Fibroblast of mammary gland (primary cell): ENCODE measurements at regions not wholly inside any gene's neighbourhood (a gene's known extent, or its start where the extent isn't known, plus 50 kb on each side); places are given as distances from the start of the nearest gene placed in this dataset.

Experiments
- DNase-seq: peaks from one replicate; pipeline ENCODE4 v3.0.0-alpha.2; 2010; ENCODE audit warnings: low read depth
- H3K4me3 ChIP-seq: 2 replicates; pipeline ENCODE4 v1.5.1; 2011; ENCODE audit warnings: low read depth, mild to moderate bottlenecking, low read length, moderate library complexity; ENCODE audit not compliant: control insufficient read depth
- CTCF ChIP-seq: conservative IDR thresholded peaks from 2 replicates; pipeline ENCODE4 v1.5.1; 2011; ENCODE audit warnings: low read depth, low read length, inconsistent platforms; ENCODE audit not compliant: control insufficient read depth, insufficient read depth

- TF ChIP-seq CTCF: no peak
- H3K4me3 ChIP-seq: no peak overlapping the region
- no peak for DNase-seq
Measured at GRCh38 chr20:62527781-62528180, 52.0 kb upstream of the GATA5 start.

DNA sequence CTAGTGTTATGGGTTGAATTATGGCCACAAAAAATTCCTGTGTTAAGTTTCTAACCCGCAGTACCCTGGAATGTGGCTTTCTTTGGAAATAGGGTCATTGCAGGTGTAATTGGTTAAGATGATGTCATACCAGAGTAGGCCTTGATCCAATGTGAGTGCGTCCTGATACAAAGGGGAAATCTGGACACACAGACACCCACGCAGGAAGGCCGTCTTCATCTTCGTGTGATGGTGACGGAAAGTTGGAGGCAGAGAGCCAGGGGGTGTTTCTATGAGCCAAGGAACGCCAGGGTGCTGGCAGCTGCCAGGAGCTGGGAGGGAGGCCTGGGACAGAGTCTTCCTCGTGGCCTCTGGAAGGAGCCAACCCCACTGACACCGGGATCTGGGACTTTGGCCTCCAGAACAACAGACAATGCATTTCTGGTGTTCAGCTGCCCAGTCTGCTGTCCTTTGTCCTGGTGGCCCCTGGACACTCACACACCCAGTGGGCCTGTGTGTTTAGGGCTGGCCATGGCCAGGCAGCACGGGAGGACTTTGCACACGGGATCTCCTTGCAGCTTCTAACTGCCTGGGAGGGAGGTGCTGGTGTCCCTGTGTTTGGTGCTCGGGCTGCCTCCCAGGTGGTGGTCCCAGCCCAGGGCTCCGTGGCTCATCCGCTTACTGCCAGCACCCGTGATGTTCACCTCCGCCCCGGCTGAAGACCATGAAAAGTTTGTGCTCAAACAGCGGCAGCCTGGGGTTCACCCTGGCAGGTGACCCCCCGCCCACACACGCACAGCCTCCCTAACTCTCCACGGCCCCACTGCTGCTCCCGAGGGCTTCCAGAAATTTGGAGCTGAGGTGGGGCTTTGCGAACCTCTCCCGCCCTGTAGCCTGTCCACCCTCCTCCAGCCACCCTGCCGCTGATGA is 53.4 kb upstream of the GATA5 start:
- H3K4me3 ChIP-seq: no peak overlapping the region
- TF ChIP-seq CTCF: no peak
- DNase-seq: no peak

DNA sequence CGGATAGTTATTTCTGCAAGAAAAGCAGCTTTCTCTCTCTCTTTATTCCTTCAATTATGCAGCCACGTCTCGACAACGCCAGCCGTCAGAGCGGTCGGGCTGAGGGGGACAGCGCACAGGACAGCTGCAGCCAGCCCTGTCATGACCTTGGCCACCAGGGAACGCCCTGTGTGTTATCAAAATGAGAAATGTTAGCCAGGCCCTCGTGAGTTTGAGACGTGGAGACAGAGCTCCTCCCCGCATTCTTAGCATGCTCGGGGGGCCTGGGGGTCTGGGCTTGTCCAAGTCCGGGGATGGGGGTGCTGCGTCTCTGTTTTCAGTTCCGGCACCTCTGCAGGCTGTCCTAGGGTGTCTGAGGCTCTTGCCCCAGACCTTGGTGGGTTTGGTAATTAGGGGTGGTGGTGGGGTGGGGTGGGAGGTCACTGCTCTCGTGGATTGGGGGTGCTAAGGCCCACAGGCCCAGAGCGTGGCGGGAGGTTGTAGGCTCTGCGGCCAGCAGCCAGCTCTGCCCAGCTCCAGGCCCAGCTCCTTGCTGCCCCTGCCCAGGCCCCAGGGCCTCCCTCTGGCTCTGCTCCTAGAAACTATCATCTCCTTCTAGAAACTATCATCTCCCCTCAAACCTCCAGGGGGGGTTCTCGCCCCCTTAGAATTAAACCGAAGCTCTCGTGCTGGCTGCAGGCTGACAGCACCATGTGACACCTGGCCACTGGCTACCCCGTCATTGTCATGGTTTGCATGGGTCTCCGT is 54.3 kb upstream of the GATA5 start:
- TF ChIP-seq CTCF: no peak
- no peak for DNase-seq

GRCh38 chr20:62530643-62531032 is 54.8 kb upstream of the GATA5 start:
- H3K4me3 ChIP-seq: no peak overlapping the region
- no peak for DNase-seq
- TF ChIP-seq CTCF: no peak

More for the DNA sequence above, 54.3 kb upstream of the GATA5 start:
- H3K4me3 ChIP-seq: no peak overlapping the region

DNA sequence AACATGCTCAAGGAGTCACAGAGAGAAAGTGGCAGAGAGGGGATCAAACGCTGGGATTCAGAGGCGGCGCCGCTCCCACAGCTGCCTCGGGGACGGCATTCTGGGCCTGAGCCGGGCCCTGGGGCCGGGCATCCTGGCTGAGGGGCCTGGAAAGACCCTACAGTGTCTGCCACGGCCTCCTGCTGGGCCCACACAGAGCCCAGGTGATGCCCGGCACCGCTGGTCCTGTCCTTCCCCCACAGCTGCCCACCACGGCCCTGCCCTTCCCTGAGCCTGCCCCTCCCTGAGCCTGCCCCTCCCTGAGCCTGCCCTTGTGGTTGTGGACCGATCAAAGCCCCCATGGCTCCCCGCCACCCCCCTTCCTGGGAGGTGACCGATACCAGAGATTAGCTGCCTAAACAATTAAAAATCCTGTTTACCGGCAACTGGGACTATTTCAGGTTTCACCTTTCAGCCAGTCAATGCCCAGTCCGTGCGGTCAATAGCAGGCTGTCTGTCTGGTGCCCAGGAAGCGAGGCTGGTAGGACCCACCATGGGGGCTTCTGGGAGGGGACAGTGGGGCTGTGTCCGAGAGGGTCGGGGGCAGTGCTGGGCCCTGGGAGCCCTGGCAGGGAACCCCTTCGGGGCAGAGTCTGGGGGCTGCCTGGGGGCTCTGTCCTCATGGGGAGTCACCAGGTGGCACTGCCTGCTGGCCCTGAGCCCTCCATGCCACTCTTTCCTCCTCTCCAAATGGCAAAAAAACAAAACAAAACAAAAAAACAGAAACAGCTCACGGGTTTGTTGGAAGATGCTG is 55.4 kb upstream of the GATA5 start:
- DNase-seq: no peak
- TF ChIP-seq CTCF: no peak

GRCh38 chr20:62532921-62533320 is 57.1 kb upstream of the GATA5 start:
- TF ChIP-seq CTCF: no peak

More for the DNA sequence above, 55.4 kb upstream of the GATA5 start:
- H3K4me3 ChIP-seq: no peak overlapping the region

More at GRCh38 chr20:62532921-62533320, 57.1 kb upstream of the GATA5 start:
- no peak overlapping the region for H3K4me3 ChIP-seq
- no peak for DNase-seq
